GM23338 (cell line): ENCODE measurements at regions not wholly inside any gene's neighbourhood (a gene's known extent, or its start where the extent isn't known, plus 50 kb on each side); places are given as distances from the start of the nearest gene placed in this dataset.

Source experiments
- CTCF ChIP-seq, 2 experiments: fragments of 200-600 bp in 1 of 2; sonication (generic) in 1 of 2; conservative IDR thresholded peaks; 2 replicates each; pipeline versions ENCODE4 v1.5.1 to v1.6.1; 2016 to 2017; ENCODE audit warnings: antibody characterized with exemption in 2 of 2, low read depth in 2 of 2, mild to moderate bottlenecking in 2 of 2, moderate library complexity in 1 of 2
- EZH2 ChIP-seq: fragments of 200-600 bp; sonication (generic); IDR thresholded peaks from one replicate; pipeline ENCODE4 v1.8.0; 2017; ENCODE audit warnings: antibody characterized with exemption, mild to moderate bottlenecking, low read depth; ENCODE audit not compliant: unreplicated experiment
- EZH2phosphoT487 ChIP-seq: fragments of 200-600 bp; sonication (generic); IDR thresholded peaks from one replicate; pipeline ENCODE4 v1.8.1; 2018; ENCODE audit warnings: antibody characterized with exemption; ENCODE audit not compliant: unreplicated experiment
- POLR2AphosphoS5 ChIP-seq: IDR thresholded peaks from 2 replicates; pipeline ENCODE4 v1.6.1; 2016; ENCODE audit warnings: antibody characterized with exemption, low read depth
- REST ChIP-seq: IDR thresholded peaks from one replicate; pipeline ENCODE4 v1.6.1; 2018; ENCODE audit warnings: antibody characterized with exemption; ENCODE audit not compliant: unreplicated experiment

GRCh38 chr1:96971849-96972602, 250.4 kb downstream of the PTBP2 start:
- TF ChIP-seq CTCF (conservative IDR thresholded peaks at IDR 0.05; ENCODE audit: low read depth in 2 of 2): no peak
- TF ChIP-seq POLR2AphosphoS5: no peak
- TF ChIP-seq EZH2phosphoT487: no peak
- TF ChIP-seq EZH2: no peak
- no peak for TF ChIP-seq REST
